ENCODE measurements at regions not wholly inside any gene's neighbourhood (a gene's known extent, or its start where the extent isn't known, plus 50 kb on each side); places are given as distances from the start of the nearest gene placed in this dataset.

- Histone ChIP-seq H3K4me2 (replicated peaks; ENCODE audit: extremely low read depth, low read length, poor library complexity, severe bottlenecking) (no peak overlapping the region), H3K9ac (ENCODE audit: insufficient read depth, low read length, poor library complexity, severe bottlenecking) (no peak overlapping the region), H3K27ac (ENCODE audit: low read depth in 1 of 2, low read length in 2 of 2) (peak overlapping the region in 1 of 2 donors; percentile 39), H3K4me3 (replicated peaks in 1 of 3; ENCODE audit: low read depth in 2 of 3, low read length in 3 of 3) (no peak overlapping the region), H3K4me1 (ENCODE audit: control insufficient read depth in 1 of 2, insufficient read depth in 2 of 2, low read length in 2 of 2) (peaks cover 41 to 43% of the 10 kb centered on the region in 2 donors), H3K79me2 (ENCODE audit: insufficient read depth, low read length) (no peaks in the 10 kb centered on the region), H3K9me3 (replicated peaks in 1 of 2; ENCODE audit: control insufficient read depth in 1 of 2, insufficient read depth in 1 of 2, low read length in 2 of 2) (no peaks in the 10 kb centered on the region), H4K20me1 (ENCODE audit: insufficient read depth, low read length) (no peaks in the 10 kb centered on the region), H3K27me3 (ENCODE audit: control insufficient read depth in 2 of 2, insufficient read depth in 2 of 2, low read length in 2 of 2) (no peaks in the 10 kb centered on the region), H2AFZ (ENCODE audit: insufficient read depth, low read depth, low read length, poor library complexity, severe bottlenecking) (peak overlapping the region; percentile 56), H3K36me3 (replicated peaks in 1 of 2; ENCODE audit: control insufficient read depth in 1 of 2, insufficient read depth in 2 of 2, low read length in 2 of 2) (no peaks in the 10 kb centered on the region)
- Mint-ChIP-seq H3K9me3 (peaks cover 0 to 9% (median 4%) of the 10 kb centered on the region in 7 donors), H3K36me3 (peaks cover 0 to 5% of the 10 kb centered on the region in 2 donors), H3K27me3 (ENCODE audit: low read depth in 3 of 3) (peaks cover 0 to 5% (median 1%) of the 10 kb centered on the region in 3 donors), H3K4me1 (peaks cover 52% of the 10 kb centered on the region), H3K27ac (peak overlapping the region in 4 of 7 donors; percentile 31 to 64 (median 46)), H3K4me3 (no peak overlapping the region)
- no peak for DNase-seq
- no peak for TF ChIP-seq CTCF (IDR thresholded peaks at IDR 0.05)
- WGBS (ENCODE audit: insufficient coverage) = 63% methylated on average over 13 of the region's 13 CpGs
- intact Hi-C loops (cut with micrococcal nuclease) = loop anchor here (5.0 kb wide), 2 partner anchors 42 to 47 kb away; no protein-coding TSS in a partner anchor
Measured at GRCh38 chr13:109699628-109700071, 86.7 kb downstream of the IRS2 start.

GRCh38 chr13:109698779-109699178 lies 87.6 kb downstream of the IRS2 start:
- peaks cover 0 to 5% (median 1%) of the 10 kb centered on the region in 3 donors for H3K27me3 Mint-ChIP-seq (ENCODE audit: low read depth in 3 of 3)
- H3K4me1 Mint-ChIP-seq = peaks cover 43% of the 10 kb centered on the region
- no peaks in the 10 kb centered on the region for H3K36me3 ChIP-seq (replicated peaks in 1 of 2; ENCODE audit: control insufficient read depth in 1 of 2, insufficient read depth in 2 of 2, low read length in 2 of 2)
- intact Hi-C loops (cut with micrococcal nuclease) = loop anchor here in 1 of 2 donors (5.0 kb wide), 1 partner anchor 41 kb away; no protein-coding TSS in a partner anchor
- no peak overlapping the region for H3K9ac ChIP-seq (ENCODE audit: insufficient read depth, low read length, poor library complexity, severe bottlenecking)
- H3K36me3 Mint-ChIP-seq = peaks cover 0 to 5% of the 10 kb centered on the region in 2 donors
- no peaks in the 10 kb centered on the region for H4K20me1 ChIP-seq (ENCODE audit: insufficient read depth, low read length)
- no peaks in the 10 kb centered on the region for H3K79me2 ChIP-seq (ENCODE audit: insufficient read depth, low read length)
- no CpG with 5 or more reads among the region's 1 CpG for WGBS (ENCODE audit: insufficient coverage)
- H3K4me3 ChIP-seq (replicated peaks in 1 of 3; ENCODE audit: low read depth in 2 of 3, low read length in 3 of 3) = peak overlapping the region in 1 of 3 experiments; percentile 9
- TF ChIP-seq CTCF (IDR thresholded peaks at IDR 0.05) = no peak
- no peak overlapping the region for H3K27ac ChIP-seq (ENCODE audit: low read depth in 1 of 2, low read length in 2 of 2)
- H3K4me2 ChIP-seq (replicated peaks; ENCODE audit: extremely low read depth, low read length, poor library complexity, severe bottlenecking) = peak overlapping the region; percentile 23
- peaks cover 0 to 5% (median 4%) of the 10 kb centered on the region in 7 donors for H3K9me3 Mint-ChIP-seq
- H3K4me1 ChIP-seq (ENCODE audit: control insufficient read depth in 1 of 2, insufficient read depth in 2 of 2, low read length in 2 of 2) = peaks cover 33 to 36% of the 10 kb centered on the region in 2 donors
- H3K9me3 ChIP-seq (replicated peaks in 1 of 2; ENCODE audit: control insufficient read depth in 1 of 2, insufficient read depth in 1 of 2, low read length in 2 of 2) = no peaks in the 10 kb centered on the region
- no peaks in the 10 kb centered on the region for H3K27me3 ChIP-seq (ENCODE audit: control insufficient read depth in 2 of 2, insufficient read depth in 2 of 2, low read length in 2 of 2)
- no peak overlapping the region for H3K27ac Mint-ChIP-seq
- peak; percentile 15 to 65 (median 49) for DNase-seq
- H2AFZ ChIP-seq (ENCODE audit: insufficient read depth, low read depth, low read length, poor library complexity, severe bottlenecking) = no peak overlapping the region
- H3K4me3 Mint-ChIP-seq = no peak overlapping the region

All from CD14-positive monocyte (primary cell).